Cardiac fibroblast (primary cell): ENCODE measurements at regions not wholly inside any gene's neighbourhood (a gene's known extent, or its start where the extent isn't known, plus 50 kb on each side); places are given as distances from the start of the nearest gene placed in this dataset.
"Not testable (repeated sequence)": the region's sequence is repeated elsewhere in the genome, so short reads cannot be mapped to it uniquely, and the experiment has no call there.

ENCODE experiments used
- DNase-seq, 2 donors: peaks; one replicate each; pipeline versions ENCODE4 v3.0.0 to v3.0.0-alpha.2; 2010; ENCODE audit warnings: low read depth in 2 of 2
- H3K4me3 ChIP-seq, 2 donors: replicated peaks in 1 of 2; 1 replicate in 1 of 2; 2 replicates in 1 of 2; pipeline ENCODE4 v1.5.1; 2011; ENCODE audit warnings: low read depth in 2 of 2, low read length in 2 of 2, mild to moderate bottlenecking in 2 of 2, moderate library complexity in 1 of 2
- CTCF ChIP-seq: IDR thresholded peaks from one replicate; pipeline ENCODE4 v1.5.1; 2011; ENCODE audit warnings: low read depth, mild to moderate bottlenecking, low read length, inconsistent platforms

GRCh38 chr4:96389770-96390169, 549.9 kb downstream of the PDHA2 start:
- no peak for DNase-seq
- no peak overlapping the region for H3K4me3 ChIP-seq
- no peak for TF ChIP-seq CTCF

GRCh38 chr4:96390404-96390803, 550.5 kb downstream of the PDHA2 start:
- no peak for TF ChIP-seq CTCF
- no peak overlapping the region for H3K4me3 ChIP-seq
- no peak for DNase-seq

GRCh38 chr4:96395747-96396146, 555.9 kb downstream of the PDHA2 start:
- no peak overlapping the region for H3K4me3 ChIP-seq
- no peak for DNase-seq
- no peak for TF ChIP-seq CTCF

- DNase-seq, result no peak
- H3K4me3 ChIP-seq, result no peak overlapping the region
- no peak for TF ChIP-seq CTCF
These were observed 566.8 kb downstream of the PDHA2 start for GRCh38 chr4:96406742-96407141.

- no peak for DNase-seq
- no peak for TF ChIP-seq CTCF
- H3K4me3 ChIP-seq, result no peak overlapping the region
These were observed 567.3 kb downstream of the PDHA2 start for GRCh38 chr4:96407225-96407624.

GRCh38 chr4:96407738-96408463, 568.0 kb downstream of the PDHA2 start:
- H3K4me3 ChIP-seq, result no peak overlapping the region
- TF ChIP-seq CTCF, result no peak
- peak in 1 of 2 donors; percentile 4 for DNase-seq

- DNase-seq, H3K4me3 ChIP-seq: not testable (repeated sequence)
These were observed 575.0 kb downstream of the PDHA2 start for GRCh38 chr4:96414853-96415252.
